NCI-H2107 treated with DMSO at 0.1 percent for 48 hours (cell line): ENCODE measurements at regions not wholly inside any gene's neighbourhood (a gene's known extent, or its start where the extent isn't known, plus 50 kb on each side); places are given as distances from the start of the nearest gene placed in this dataset.
"Not testable (repeated sequence)": the region's sequence is repeated elsewhere in the genome, so short reads cannot be mapped to it uniquely, and the experiment has no call there.

Source experiments
- DNase-seq: peaks from one replicate; lab custom pipeline; 2025; ENCODE audit not compliant: unreplicated experiment; lab: John Stamatoyannopoulos, UW

DNA sequence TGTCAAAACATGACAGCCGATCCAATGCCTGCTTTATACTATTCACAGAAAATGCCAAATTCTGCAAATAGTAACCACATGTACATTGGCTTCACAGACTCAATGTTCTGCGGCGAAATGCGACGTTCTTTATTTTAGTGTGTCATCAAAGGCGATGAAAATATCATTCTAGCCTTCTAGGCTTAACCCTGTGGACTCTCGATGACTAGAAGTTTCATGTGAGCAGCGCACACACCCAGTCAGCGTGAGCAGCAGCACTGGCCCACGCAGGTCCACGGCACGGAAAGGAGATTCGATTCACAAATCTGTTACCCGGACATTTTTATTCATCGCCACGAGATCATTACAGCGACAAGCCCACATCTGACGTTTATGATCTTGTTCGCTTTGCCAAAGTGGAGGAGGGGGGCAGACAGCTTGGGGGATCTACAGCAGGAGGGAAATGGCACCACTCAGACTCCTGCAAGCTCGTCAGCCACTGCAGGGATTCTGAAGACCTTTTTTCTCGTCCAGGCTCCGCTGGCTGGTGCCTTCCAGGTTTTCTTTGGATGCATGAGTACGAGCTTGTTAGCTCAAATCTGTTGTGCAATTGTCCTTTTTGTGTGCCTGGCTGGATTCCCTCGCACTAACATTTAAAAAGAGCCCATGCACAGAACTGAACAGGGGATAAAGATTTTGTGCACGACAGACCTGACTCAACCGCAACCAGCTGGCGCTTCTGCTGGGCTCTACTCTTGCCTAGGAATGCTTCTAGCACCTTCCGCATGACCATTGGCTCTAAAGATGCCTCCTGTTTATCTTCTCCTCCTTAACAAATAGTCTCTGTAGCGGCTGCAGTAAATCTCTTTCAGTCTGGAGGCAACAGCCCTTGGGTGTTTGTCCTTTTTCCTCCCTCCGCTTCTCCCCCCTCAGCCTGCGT lies 938.4 kb downstream of the MCTP2 start:
- DNase-seq: no peak

- DNase-seq: no peak
These were observed 939.4 kb downstream of the MCTP2 start for GRCh38 chr15:95170561-95171380.

GRCh38 chr15:95171564-95171963 lies 940.2 kb downstream of the MCTP2 start:
- no peak for DNase-seq

GRCh38 chr15:95174301-95175259 lies 943.2 kb downstream of the MCTP2 start:
- no peak for DNase-seq

DNA sequence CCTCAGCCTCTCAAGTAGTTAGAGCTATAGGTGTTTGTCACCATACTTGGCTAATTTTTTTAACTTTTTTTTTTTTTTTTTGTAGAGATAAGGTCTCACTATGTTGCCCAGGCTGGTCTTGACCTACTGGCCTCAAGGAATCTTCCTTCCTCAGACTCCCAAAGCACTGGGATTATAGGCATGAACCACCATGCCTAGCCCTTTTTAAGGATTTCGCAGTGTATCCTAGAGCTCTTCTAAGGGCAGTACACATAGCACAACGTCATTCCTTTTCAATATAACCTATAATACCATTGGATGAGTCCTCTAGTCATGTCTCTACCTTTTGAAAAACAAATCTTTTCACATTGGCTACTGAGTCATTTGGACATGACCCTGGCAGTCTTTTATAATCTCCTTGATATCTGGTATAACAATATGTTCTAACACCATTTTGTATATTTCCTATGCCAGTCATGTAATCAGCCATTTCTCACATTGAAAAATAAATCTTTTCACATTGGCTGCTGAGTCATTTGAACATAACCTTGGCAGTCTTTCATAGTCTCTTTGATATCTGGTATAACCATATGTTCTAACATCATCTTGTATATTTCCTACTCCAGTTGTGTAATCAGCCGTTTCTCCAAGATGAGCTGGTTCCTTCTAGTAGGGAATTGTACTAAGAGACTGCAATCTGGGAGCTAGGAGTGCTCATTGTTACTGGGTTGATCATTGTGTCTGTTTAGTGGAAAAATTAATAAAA lies 944.7 kb downstream of the MCTP2 start:
- DNase-seq: no peak

DNA sequence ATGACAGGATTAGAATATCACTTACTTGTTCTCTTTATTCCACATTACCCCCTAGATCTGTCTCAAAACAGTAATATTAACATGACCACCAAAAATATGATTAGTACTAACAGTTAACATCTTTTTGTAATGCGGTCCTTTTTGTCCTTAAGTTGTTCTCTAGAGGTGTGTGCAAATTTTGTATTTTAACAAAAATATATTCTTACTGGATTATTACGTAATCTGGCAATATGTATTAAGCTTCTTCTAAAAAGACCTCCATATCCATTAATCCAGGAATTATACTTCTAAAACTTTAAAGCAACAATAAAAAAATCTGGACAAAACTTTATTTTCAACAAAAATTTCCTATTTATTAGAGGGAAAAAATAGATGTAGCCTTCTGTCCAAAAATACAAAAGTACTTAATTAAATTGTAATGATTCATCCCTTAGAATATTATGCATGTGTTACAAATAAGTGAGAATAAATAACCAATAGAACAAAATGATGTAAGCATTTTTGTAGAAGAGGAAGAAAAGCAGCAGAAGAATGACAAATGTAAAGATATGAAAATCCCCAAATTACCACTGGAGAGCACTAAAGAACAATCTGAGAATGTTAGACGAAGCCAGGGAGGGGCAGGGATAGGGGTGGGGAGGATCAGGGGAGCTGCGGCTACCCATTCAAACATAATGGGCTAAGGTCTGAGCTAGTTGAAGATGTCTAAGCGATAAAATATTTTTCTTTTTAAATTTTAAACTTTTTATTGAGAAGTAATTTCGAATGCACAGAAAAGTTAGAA lies 945.6 kb downstream of the MCTP2 start:
- DNase-seq: no peak

GRCh38 chr15:95180530-95180929 lies 949.2 kb downstream of the MCTP2 start:
- no peak for DNase-seq

DNA sequence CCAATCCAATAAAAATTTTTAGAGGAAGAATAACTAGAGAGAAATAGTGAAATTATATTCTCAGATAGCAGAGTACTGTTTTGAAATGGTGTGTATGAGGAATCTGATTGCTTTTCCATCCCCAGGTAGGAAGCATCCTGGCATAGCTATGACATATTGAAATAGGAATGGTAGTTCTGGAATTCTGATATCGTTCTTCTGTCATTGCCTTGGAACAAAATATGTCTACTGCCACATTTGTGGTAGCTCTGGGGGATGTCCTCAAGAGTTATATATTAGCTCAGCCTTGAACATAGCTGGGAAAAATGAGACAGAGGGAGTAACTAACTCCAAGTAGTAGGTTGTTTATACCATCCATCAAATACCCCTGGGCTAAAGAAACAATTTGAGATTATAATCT lies 950.7 kb downstream of the MCTP2 start:
- no peak for DNase-seq

- DNase-seq: no peak
These were observed 961.6 kb downstream of the MCTP2 start for GRCh38 chr15:95192923-95193322.

DNA sequence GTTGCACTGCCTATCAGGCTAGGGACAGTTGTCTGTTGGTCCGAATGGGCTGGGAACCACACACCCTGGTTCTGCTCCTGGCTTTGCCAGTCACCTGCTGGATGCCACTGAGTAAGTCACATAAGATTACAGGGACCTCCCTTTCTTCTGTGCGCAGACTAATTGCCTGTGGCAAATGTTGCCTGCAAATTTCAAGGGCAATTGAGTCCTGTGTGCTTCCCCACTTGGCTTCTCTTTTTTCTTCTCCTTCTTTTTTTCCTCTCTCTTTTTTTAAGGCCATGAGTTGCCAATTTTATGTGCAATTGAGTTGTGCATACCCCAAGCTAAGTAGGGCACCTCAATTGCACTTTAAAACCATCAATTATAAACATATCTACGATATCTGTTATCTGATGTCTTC lies 963.4 kb downstream of the MCTP2 start:
- no peak for DNase-seq

GRCh38 chr15:95196176-95196915 lies 965.0 kb downstream of the MCTP2 start:
- no peak for DNase-seq

DNA sequence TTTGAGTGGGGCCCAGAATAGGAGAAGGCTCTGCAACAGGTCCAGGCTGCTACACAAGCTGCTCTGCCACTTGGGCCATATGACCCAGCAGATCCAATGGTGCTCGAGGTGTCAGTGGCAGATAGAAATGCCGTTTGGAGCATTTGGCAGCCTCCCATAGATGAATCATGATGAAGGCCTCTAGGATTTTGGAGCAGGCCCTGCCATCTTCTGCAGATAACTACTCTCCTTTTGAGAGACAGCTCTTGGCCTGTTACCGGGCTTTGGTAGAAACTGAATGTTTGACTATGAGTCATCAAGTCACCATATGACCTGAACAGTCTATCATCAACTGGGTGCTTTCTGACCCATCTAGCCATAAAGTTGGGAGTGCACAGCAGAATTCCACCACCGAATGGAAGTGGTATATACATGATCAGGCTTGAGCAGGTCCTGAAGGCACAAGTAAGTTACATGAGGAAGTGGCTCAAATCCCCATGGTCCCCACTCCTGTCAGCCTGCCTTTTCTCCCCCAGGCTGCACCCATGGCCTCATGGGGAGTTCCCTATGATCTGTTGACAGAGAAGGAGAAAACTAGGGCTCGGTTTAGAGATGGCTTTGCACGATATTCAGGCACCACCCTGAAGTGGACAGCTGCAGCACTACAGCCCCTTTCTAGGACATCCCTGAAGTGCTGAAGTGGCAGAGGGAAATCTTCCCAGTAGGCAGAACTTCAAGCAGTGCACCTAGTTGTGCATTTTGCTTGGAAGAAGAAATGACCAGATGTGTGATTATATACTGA lies 971.4 kb downstream of the MCTP2 start:
- DNase-seq: no peak

DNA sequence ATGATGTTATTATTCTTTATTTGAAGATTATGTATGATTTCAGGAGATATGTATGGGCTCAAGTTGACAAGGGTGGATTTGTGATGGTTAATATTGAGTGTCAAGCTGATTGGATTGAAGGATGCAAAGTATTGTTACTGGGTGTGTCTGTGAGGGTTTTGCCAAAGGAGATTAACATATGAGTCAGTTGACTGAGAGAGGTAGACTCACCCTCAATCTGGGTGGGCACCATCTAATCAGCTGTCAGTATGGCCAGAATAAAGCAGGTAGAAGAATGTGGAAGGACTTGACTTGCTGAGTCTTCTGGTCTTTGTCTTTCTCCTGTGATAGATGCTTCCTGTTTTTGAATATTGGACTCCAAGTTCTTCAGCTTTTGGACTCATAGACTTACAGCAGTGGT lies 973.7 kb downstream of the MCTP2 start:
- no peak for DNase-seq

GRCh38 chr15:95205830-95206229 lies 974.5 kb downstream of the MCTP2 start:
- DNase-seq: not testable (repeated sequence)

- no peak for DNase-seq
These were observed 976.7 kb downstream of the MCTP2 start for GRCh38 chr15:95208071-95208470.

GRCh38 chr15:95208988-95209387 lies 977.6 kb downstream of the MCTP2 start:
- DNase-seq: no peak

GRCh38 chr15:95210436-95210981 lies 979.1 kb downstream of the MCTP2 start:
- no peak for DNase-seq

DNA sequence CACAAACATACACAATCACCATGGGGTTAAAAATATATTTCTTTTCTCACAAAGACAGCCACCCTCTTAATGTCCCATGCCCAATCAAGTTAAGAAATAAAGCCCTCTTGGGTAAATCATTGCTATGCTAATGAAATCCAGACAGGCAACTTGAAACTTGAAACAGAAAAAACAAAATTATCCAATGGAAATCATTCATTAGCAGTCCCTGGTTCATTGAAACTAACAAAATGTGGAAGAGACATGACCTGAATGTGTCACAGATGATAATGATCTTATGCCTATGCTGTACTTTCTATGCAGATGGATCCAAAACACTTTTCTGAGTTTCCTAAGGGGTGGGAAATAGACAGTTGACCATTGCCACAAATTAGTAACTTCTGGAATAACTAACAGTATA lies 983.7 kb downstream of the MCTP2 start:
- DNase-seq: no peak
